A549 (cell line): ENCODE measurements at regions not wholly inside any gene's neighbourhood (a gene's known extent, or its start where the extent isn't known, plus 50 kb on each side); places are given as distances from the start of the nearest gene placed in this dataset.

Experiments
- ATAC-seq, 2 experiments: fragments of 200-7000 bp in 1 of 2; fragments of >200 bp in 1 of 2; cut with Nextera tagmentation in 1 of 2; cut with Tn5 transposase in 1 of 2; 3 replicates each; pipeline versions ENCODE4 v1.8.0 to v1.9.1; 2018 to 2020; ENCODE audit warnings: mild to moderate bottlenecking in 1 of 2, moderate library complexity in 1 of 2
- CTCF ChIA-PET: fragments of 300-600 bp; sonication (Branson Sonifier 250); formaldehyde crosslinking; extraction: SDS; loops from one replicate; lab custom pipeline; 2021; ENCODE audit warnings: antibody characterized with exemption, inconsistent platforms; lab: Yijun Ruan, JAX
- POLR2A ChIA-PET: fragments of 350-600 bp; formaldehyde crosslinking; extraction: SDS; loops from one replicate; lab custom pipeline; 2021; ENCODE audit warnings: antibody characterized with exemption, inconsistent platforms; lab: Yijun Ruan, JAX
- DNase-seq, 2 experiments: peaks; one replicate each; pipeline versions ENCODE4 v3.0.0 to v3.0.0-alpha.2; 2011 to 2016; ENCODE audit warnings: low read depth in 1 of 2, low spot score in 1 of 2
- FAIRE-seq: peaks from 2 replicates; lab custom pipeline; 2011; peaks lifted over from hg19 to GRCh38; lab: Jason Lieb, UNC
- H3K27ac ChIP-seq, 2 experiments: fragments of >200 bp; sonication (Bioruptor Twin); formaldehyde crosslinking; 3 replicates each; pipeline ENCODE4 v1.5.1; 2016 to 2017
- H3K4me1 ChIP-seq: fragments of >200 bp; sonication (Bioruptor Twin); formaldehyde crosslinking; 3 replicates; pipeline ENCODE4 v1.6.1; 2016
- H3K4me2 ChIP-seq: fragments of >200 bp; sonication (Bioruptor Twin); formaldehyde crosslinking; 3 replicates; pipeline ENCODE4 v1.6.1; 2016
- H3K4me3 ChIP-seq: fragments of >200 bp; sonication (Bioruptor Twin); formaldehyde crosslinking; 3 replicates; pipeline ENCODE4 v1.5.1; 2016
- H3K9me3 ChIP-seq: fragments of >200 bp; sonication (Bioruptor Twin); formaldehyde crosslinking; 3 replicates; pipeline ENCODE4 v1.6.1; 2016
- BHLHE40 ChIP-seq: IDR thresholded peaks from 2 replicates; pipeline ENCODE4 v1.6.1; 2012; ENCODE audit warnings: low read depth, low read length, inconsistent platforms
- CHD2 ChIP-seq: fragments of 150-350 bp; IDR thresholded peaks from 2 replicates; pipeline ENCODE4 v1.6.1; 2014; ENCODE audit warnings: low read length; ENCODE audit not compliant: partially characterized antibody
- EHF ChIP-seq: fragments of 250-450 bp; sonication (Bioruptor Pico); IDR thresholded peaks from 2 replicates; pipeline ENCODE4 v1.5.0; 2020; ENCODE audit warnings: mild to moderate bottlenecking
- EHMT2 ChIP-seq: fragments of 200-600 bp; sonication (generic); IDR thresholded peaks from 2 replicates; pipeline ENCODE4 v1.6.1; 2016; ENCODE audit warnings: antibody characterized with exemption, low read depth, mild to moderate bottlenecking, moderate library complexity
- FOSL2 ChIP-seq, 2 experiments: fragments of 450-650 bp in 1 of 2; fragments of >200 bp in 1 of 2; sonication (Bioruptor Twin) in 1 of 2; formaldehyde crosslinking; IDR thresholded peaks; 2 replicates each; pipeline versions ENCODE4 v1.5.0 to v1.6.1; 2016 to 2020; ENCODE audit warnings: mild to moderate bottlenecking in 1 of 2, moderate library complexity in 1 of 2
- HDAC2 ChIP-seq: fragments of 200-600 bp; sonication (generic); IDR thresholded peaks from 2 replicates; pipeline ENCODE4 v1.6.1; 2016
- MAFK ChIP-seq: fragments of 450-650 bp; IDR thresholded peaks from 2 replicates; pipeline ENCODE4 v1.6.1; 2014; ENCODE audit not compliant: partially characterized antibody
- NFE2L2 ChIP-seq: fragments of 150-350 bp; conservative IDR thresholded peaks from 2 replicates; pipeline ENCODE4 v1.6.1; 2014; ENCODE audit warnings: low read length
- POLR2A ChIP-seq: IDR thresholded peaks from 2 replicates; pipeline ENCODE4 v1.6.1; 2012; ENCODE audit warnings: mild to moderate bottlenecking, low read length
- RARB ChIP-seq: fragments of 250-450 bp; sonication (Bioruptor Pico); IDR thresholded peaks from 2 replicates; pipeline ENCODE4 v1.8.0; 2021; ENCODE audit warnings: mild to moderate bottlenecking, moderate library complexity
- TP53 ChIP-seq: fragments of 250-450 bp; sonication (Bioruptor Pico); IDR thresholded peaks from 2 replicates; pipeline ENCODE4 v1.5.0; 2021; ENCODE audit warnings: mild to moderate bottlenecking, moderate library complexity
- ZC3H11A ChIP-seq: fragments of 450-650 bp; IDR thresholded peaks from 2 replicates; pipeline ENCODE4 v1.6.1; 2014; ENCODE audit warnings: antibody characterized with exemption, mild to moderate bottlenecking
- ZFP36 ChIP-seq: fragments of 450-650 bp; IDR thresholded peaks from 2 replicates; pipeline ENCODE4 v1.6.1; 2014; ENCODE audit warnings: borderline replicate concordance; ENCODE audit not compliant: partially characterized antibody
- WGBS: methylation state at CpG from one replicate; pipeline ENCODE4 v1.1.6; 2017; ENCODE audit errors: missing lambda C conversion rate; 5-methylcytosine and 5-hydroxymethylcytosine counted together
- small RNA-seq, 6 experiments: library from RNA; depleted of rRNA; stranded (forward); fragments of <200 nt; gene quantifications; one replicate each; pipeline ENCODE3, GENCODE V24; 2012
- TF ChIP-seq, protein P1 (sequence below): IDR thresholded peaks from 2 replicates; pipeline ENCODE4 v1.6.1; 2012; ENCODE audit warnings: low read depth, borderline replicate concordance
- TF ChIP-seq, protein P2 (sequence below): fragments of >200 bp; sonication (Bioruptor Twin); formaldehyde crosslinking; IDR thresholded peaks from 3 replicates; pipeline ENCODE4 v1.6.1; 2016
- TF ChIP-seq, protein P3 (sequence below): fragments of 250-450 bp; sonication (Bioruptor Pico); IDR thresholded peaks from 2 replicates; pipeline ENCODE4 v1.5.0; 2020; ENCODE audit warnings: low read depth, mild to moderate bottlenecking, moderate library complexity
- TF ChIP-seq, protein P4 (sequence below): IDR thresholded peaks from 2 replicates; pipeline ENCODE4 v1.6.1; 2012

DNA sequence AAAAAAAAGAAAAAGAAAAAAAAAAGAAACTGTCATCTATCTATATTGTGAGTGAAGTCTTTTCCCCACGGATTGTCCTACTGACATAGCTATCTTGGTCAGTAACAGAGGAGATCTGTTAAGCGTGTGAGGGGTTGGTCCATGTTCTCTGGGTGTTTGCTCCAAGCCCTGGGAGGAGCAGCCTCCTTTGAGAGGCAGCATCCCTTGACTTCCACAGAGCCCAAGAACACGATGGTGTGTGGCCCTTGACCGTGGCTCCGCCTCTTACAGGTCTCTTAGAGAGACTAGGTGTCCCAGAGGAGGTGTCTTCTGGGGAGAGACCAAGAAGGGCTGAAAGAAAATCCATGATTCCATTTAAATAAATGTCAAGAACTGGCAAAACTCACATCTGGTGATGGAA is 60.1 kb upstream of the GTSF1L start (continued):
- TF ChIP-seq, protein P1, sequence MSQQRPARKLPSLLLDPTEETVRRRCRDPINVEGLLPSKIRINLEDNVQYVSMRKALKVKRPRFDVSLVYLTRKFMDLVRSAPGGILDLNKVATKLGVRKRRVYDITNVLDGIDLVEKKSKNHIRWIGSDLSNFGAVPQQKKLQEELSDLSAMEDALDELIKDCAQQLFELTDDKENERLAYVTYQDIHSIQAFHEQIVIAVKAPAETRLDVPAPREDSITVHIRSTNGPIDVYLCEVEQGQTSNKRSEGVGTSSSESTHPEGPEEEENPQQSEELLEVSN, result no peak
- TF ChIP-seq, protein P2, sequence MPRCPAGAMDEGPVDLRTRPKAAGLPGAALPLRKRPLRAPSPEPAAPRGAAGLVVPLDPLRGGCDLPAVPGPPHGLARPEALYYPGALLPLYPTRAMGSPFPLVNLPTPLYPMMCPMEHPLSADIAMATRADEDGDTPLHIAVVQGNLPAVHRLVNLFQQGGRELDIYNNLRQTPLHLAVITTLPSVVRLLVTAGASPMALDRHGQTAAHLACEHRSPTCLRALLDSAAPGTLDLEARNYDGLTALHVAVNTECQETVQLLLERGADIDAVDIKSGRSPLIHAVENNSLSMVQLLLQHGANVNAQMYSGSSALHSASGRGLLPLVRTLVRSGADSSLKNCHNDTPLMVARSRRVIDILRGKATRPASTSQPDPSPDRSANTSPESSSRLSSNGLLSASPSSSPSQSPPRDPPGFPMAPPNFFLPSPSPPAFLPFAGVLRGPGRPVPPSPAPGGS, result no peak
- TF ChIP-seq HDAC2 (no peak), ZFP36 (no peak), EHF (CRISPR knock-in tag) (no peak), RARB (no peak)
- TF ChIP-seq, all 56 proteins: peak for 0

DNA sequence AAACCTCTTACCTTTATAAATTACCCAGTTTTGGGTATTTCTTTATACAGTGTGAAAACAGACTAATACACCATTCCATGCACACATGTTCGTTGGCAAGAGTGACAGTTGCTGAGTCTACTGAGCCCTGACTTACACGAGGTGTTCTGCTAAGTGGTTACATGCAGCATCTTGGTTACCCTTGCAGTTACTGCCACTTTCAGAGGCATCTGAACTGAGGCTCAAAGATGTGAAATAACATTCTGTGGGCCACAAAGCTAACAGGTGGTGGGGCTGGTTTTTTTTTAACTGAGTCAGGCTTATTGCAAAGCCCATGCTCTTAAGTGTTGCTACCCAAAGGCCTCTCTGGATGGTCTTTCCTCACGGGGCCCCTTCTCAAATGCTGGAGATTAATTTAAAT is 54.4 kb upstream of the GTSF1L start:
- Histone ChIP-seq H3K4me3 (no peak overlapping the region), H3K4me1 (no peaks in the 10 kb centered on the region), H3K4me2 (no peak overlapping the region), H3K27ac (no peak overlapping the region), H3K9me3 (peaks cover 26% of the 10 kb centered on the region)
- FAIRE-seq (no peak), ATAC-seq (no peak), DNase-seq (no peak)
- 29% methylated on average over 3 of the region's 3 CpGs for WGBS
- TF ChIP-seq NFE2L2, result no peak
- TF ChIP-seq, protein P3, sequence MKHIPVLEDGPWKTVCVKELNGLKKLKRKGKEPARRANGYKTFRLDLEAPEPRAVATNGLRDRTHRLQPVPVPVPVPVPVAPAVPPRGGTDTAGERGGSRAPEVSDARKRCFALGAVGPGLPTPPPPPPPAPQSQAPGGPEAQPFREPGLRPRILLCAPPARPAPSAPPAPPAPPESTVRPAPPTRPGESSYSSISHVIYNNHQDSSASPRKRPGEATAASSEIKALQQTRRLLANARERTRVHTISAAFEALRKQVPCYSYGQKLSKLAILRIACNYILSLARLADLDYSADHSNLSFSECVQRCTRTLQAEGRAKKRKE (CRISPR knock-in tag), result no peak
- TF ChIP-seq MAFK, result no peak
- no peak for TF ChIP-seq FOSL2 (IDR thresholded peaks at IDR 0.05)
- TF ChIP-seq FOSL2 (CRISPR knock-in tag; IDR thresholded peaks at IDR 0.05), result no peak
- no peak for TF ChIP-seq POLR2A
- no peak for TF ChIP-seq ZFP36
- ChIA-PET CTCF (interaction anchor here (0.6 to 1.3 kb wide), 2 partner anchors 294 to 299 kb away, joined by 3 read pairs; no protein-coding TSS in a partner anchor), POLR2A (no interaction called here)

DNA sequence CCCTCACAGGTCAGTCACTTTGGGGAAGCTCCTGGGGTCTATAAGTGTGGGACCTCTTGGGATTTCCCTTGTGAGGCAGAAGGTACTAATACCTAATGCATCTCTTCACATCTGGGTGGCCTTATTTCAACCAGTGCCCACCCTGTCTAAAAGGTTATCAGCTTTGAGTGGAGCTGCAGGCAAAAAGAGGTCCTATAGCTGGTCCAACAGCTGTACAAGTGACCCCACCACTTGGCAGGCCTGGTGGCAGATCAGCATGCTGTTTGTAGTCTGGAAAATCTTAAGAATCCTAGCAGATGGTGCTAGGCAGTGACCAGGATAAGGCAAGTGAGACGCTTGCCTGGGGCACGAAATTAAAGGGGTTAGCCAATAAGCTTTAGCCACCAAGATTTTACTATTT is 51.6 kb upstream of the GTSF1L start:
- H3K4me1 ChIP-seq, result no peaks in the 10 kb centered on the region
- TF ChIP-seq POLR2A (no peak), ZC3H11A (no peak)
- TF ChIP-seq, protein P2, result no peak
- peaks cover 26% of the 10 kb centered on the region for H3K9me3 ChIP-seq
- ATAC-seq (no peak), FAIRE-seq (no peak), DNase-seq (peak in 1 of 2 experiments; percentile 27)
- CTCF ChIA-PET, result interaction anchor here (2.0 kb wide), 1 partner anchor 29 kb away, joined by 12 read pairs; no protein-coding TSS in a partner anchor
- H3K27ac ChIP-seq, result no peak overlapping the region
- 0% methylated on average over 2 of the region's 2 CpGs for WGBS
- no peak overlapping the region for H3K4me2 ChIP-seq
- POLR2A ChIA-PET, result no interaction called here
- H3K4me3 ChIP-seq, result no peak overlapping the region

DNA sequence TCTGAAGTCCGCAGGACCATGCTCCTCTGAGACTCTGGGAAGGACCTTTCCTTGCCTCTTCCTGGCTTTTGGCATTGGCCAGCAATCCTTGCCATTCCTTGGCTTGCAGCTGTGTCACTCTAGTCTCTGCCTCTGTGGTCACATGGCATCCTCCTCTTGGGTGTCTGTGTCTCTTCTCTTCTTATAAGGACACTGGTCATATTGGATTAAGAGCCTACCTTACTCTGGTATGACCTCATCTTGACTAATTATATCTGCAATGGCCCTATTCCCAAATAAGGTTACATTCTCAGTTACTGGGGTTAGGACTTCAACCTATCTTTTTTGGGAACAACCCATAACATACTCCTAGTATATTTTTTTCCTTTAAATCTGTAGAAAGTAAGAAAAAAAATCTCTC is 49.9 kb upstream of the GTSF1L start:
- Histone ChIP-seq H3K9me3 (peaks cover 26% of the 10 kb centered on the region), H3K4me1 (no peaks in the 10 kb centered on the region), H3K27ac (no peak overlapping the region), H3K4me3 (no peak overlapping the region), H3K4me2 (no peak overlapping the region)
- ChIA-PET CTCF (interaction anchor here (1.2 to 2.0 kb wide), 2 partner anchors 27 to 304 kb away, joined by 5 to 12 read pairs; no protein-coding TSS in a partner anchor), POLR2A (no interaction called here)
- no peak for DNase-seq
- FAIRE-seq, result no peak
- no peak for ATAC-seq
- TF ChIP-seq, protein P4, sequence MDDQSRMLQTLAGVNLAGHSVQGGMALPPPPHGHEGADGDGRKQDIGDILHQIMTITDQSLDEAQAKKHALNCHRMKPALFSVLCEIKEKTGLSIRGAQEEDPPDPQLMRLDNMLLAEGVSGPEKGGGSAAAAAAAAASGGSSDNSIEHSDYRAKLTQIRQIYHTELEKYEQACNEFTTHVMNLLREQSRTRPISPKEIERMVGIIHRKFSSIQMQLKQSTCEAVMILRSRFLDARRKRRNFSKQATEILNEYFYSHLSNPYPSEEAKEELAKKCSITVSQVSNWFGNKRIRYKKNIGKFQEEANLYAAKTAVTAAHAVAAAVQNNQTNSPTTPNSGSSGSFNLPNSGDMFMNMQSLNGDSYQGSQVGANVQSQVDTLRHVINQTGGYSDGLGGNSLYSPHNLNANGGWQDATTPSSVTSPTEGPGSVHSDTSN, result no peak
- TF ChIP-seq EHF (CRISPR knock-in tag) (no peak), CHD2 (no peak), TP53 (CRISPR knock-in tag) (no peak), BHLHE40 (no peak), NFE2L2 (no peak), EHMT2 (no peak)
- WGBS, result 87% methylated on average over 1 of the region's 1 CpG

Small RNA genes in the stretch of these regions (small RNA-seq; reads per million reads assigned to genes)
- 0 reads per million in 6 experiments for gene RNU6-639P
